ENCODE measurements at regions not wholly inside any gene's neighbourhood (a gene's known extent, or its start where the extent isn't known, plus 50 kb on each side); places are given as distances from the start of the nearest gene placed in this dataset.

DNA sequence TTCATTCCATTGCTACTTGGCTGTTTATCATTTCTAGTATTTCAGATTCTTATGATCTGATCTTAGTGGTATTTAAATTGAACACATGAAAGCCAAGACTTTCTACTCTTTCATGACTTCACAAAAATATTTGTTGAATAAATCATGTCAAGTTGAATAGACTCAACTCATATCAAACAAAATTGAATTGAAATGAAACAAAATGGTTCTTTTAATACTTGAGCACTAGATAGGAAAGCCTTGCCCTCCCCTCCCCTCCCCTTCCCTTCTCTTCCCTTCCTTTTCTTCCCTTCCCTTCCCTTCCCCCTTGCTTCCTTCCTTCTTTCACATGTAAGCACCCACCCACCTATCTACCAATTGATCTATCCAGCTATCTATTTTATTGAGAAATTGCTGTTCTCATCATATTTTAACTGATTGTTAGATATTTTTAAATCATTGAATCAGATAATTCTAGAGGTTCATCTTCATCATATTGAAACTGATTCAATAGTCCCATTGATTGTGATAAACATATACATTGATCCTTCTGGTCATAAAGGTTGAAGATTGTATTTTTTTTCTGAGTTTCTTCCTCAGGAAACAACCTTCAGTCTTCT lies 2015.9 kb downstream of the LRRC4C start:
- Histone ChIP-seq H3K27ac (ENCODE audit: low read length) (no peak overlapping the region), H3K4me1 (ENCODE audit: control insufficient read depth, insufficient read depth, low read length) (no peaks in the 10 kb centered on the region), H3K36me3 (ENCODE audit: control insufficient read depth, insufficient read depth, low read length) (no peaks in the 10 kb centered on the region), H3K9me3 (ENCODE audit: control insufficient read depth, insufficient read depth, low read depth, low read length) (no peaks in the 10 kb centered on the region), H3K27me3 (ENCODE audit: control insufficient read depth, insufficient read depth, low read length) (no peaks in the 10 kb centered on the region), H3K4me3 (ENCODE audit: low read depth in 2 of 2, low read length in 2 of 2) (no peak overlapping the region)
- CTCF ChIA-PET: no interaction called here
- in situ Hi-C loops (cut with HindIII; ENCODE audit: low pct_unique_long_range_greater_than_20kb, low sequenced_read_pairs) (no loop called here), intact Hi-C loops (cut with micrococcal nuclease; ENCODE audit: unreplicated experiment) (no loop called here)
- POLR2A ChIA-PET: no interaction called here
- no peak for DNase-seq (ENCODE audit: low read depth, low spot score)
- no TSS peak for BruUV-seq (replicated peaks)
- TF ChIP-seq POLR2AphosphoS5 (IDR thresholded peaks at IDR 0.05; ENCODE audit: low read depth, low read length): no peak
- no peak for ATAC-seq

DNA sequence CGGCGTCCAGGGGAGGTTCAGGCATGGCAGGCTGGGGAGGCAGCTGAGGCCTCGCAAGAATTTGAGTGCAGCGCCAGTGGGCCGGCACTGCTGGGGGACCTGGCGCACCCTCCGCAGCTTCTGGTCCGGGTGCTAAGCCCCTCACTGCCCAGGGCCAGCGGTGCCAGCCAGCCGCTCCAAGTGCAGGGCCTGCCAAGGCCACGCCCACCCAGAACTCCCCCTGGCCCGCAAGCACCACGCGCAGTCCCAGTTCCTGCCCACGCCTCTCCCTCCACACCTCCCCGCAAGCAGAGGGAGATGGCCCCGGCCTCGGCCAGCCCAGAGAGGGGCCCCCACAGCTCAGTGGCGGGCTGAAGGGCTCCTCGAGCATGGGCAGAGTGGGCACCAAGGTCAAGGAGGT lies 2017.3 kb downstream of the LRRC4C start:
- POLR2A ChIA-PET: no interaction called here
- Histone ChIP-seq H3K36me3 (ENCODE audit: control insufficient read depth, insufficient read depth, low read length) (no peaks in the 10 kb centered on the region), H3K4me1 (ENCODE audit: control insufficient read depth, insufficient read depth, low read length) (no peaks in the 10 kb centered on the region), H3K27me3 (ENCODE audit: control insufficient read depth, insufficient read depth, low read length) (no peaks in the 10 kb centered on the region), H3K4me3 (ENCODE audit: low read depth in 2 of 2, low read length in 2 of 2) (no peak overlapping the region), H3K27ac (ENCODE audit: low read length) (no peak overlapping the region), H3K9me3 (ENCODE audit: control insufficient read depth, insufficient read depth, low read depth, low read length) (no peaks in the 10 kb centered on the region)
- intact Hi-C loops (cut with micrococcal nuclease; ENCODE audit: unreplicated experiment): no loop called here
- in situ Hi-C loops (cut with HindIII; ENCODE audit: low pct_unique_long_range_greater_than_20kb, low sequenced_read_pairs): no loop called here
- no peak for TF ChIP-seq SIN3A (IDR thresholded peaks at IDR 0.05; ENCODE audit: borderline replicate concordance, insufficient read depth, low read depth, low read length)
- TF ChIP-seq, protein P1, sequence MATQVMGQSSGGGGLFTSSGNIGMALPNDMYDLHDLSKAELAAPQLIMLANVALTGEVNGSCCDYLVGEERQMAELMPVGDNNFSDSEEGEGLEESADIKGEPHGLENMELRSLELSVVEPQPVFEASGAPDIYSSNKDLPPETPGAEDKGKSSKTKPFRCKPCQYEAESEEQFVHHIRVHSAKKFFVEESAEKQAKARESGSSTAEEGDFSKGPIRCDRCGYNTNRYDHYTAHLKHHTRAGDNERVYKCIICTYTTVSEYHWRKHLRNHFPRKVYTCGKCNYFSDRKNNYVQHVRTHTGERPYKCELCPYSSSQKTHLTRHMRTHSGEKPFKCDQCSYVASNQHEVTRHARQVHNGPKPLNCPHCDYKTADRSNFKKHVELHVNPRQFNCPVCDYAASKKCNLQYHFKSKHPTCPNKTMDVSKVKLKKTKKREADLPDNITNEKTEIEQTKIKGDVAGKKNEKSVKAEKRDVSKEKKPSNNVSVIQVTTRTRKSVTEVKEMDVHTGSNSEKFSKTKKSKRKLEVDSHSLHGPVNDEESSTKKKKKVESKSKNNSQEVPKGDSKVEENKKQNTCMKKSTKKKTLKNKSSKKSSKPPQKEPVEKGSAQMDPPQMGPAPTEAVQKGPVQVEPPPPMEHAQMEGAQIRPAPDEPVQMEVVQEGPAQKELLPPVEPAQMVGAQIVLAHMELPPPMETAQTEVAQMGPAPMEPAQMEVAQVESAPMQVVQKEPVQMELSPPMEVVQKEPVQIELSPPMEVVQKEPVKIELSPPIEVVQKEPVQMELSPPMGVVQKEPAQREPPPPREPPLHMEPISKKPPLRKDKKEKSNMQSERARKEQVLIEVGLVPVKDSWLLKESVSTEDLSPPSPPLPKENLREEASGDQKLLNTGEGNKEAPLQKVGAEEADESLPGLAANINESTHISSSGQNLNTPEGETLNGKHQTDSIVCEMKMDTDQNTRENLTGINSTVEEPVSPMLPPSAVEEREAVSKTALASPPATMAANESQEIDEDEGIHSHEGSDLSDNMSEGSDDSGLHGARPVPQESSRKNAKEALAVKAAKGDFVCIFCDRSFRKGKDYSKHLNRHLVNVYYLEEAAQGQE (IDR thresholded peaks at IDR 0.05; ENCODE audit: insufficient read depth in 1 of 2, low read depth in 2 of 2, low read length in 1 of 2): no peak
- TF ChIP-seq, protein P2, sequence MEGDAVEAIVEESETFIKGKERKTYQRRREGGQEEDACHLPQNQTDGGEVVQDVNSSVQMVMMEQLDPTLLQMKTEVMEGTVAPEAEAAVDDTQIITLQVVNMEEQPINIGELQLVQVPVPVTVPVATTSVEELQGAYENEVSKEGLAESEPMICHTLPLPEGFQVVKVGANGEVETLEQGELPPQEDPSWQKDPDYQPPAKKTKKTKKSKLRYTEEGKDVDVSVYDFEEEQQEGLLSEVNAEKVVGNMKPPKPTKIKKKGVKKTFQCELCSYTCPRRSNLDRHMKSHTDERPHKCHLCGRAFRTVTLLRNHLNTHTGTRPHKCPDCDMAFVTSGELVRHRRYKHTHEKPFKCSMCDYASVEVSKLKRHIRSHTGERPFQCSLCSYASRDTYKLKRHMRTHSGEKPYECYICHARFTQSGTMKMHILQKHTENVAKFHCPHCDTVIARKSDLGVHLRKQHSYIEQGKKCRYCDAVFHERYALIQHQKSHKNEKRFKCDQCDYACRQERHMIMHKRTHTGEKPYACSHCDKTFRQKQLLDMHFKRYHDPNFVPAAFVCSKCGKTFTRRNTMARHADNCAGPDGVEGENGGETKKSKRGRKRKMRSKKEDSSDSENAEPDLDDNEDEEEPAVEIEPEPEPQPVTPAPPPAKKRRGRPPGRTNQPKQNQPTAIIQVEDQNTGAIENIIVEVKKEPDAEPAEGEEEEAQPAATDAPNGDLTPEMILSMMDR (IDR thresholded peaks at IDR 0.05): no peak
- TF ChIP-seq POLR2AphosphoS5 (IDR thresholded peaks at IDR 0.05; ENCODE audit: low read depth, low read length): no peak
- TF ChIP-seq TCF7L2 (IDR thresholded peaks at IDR 0.05; ENCODE audit: low read depth, low read length): no peak
- ATAC-seq: no peak
- BruUV-seq (replicated peaks): no TSS peak
- no peak for DNase-seq (ENCODE audit: low read depth, low spot score)
- CTCF ChIA-PET: no interaction called here

- intact Hi-C loops (cut with micrococcal nuclease; ENCODE audit: unreplicated experiment): no loop called here
- H3K36me3 ChIP-seq (ENCODE audit: control insufficient read depth, insufficient read depth, low read length): no peaks in the 10 kb centered on the region
- no peaks in the 10 kb centered on the region for H3K4me1 ChIP-seq (ENCODE audit: control insufficient read depth, insufficient read depth, low read length)
- no peaks in the 10 kb centered on the region for H3K9me3 ChIP-seq (ENCODE audit: control insufficient read depth, insufficient read depth, low read depth, low read length)
- no peak overlapping the region for H3K27ac ChIP-seq (ENCODE audit: low read length)
- H3K4me3 ChIP-seq (ENCODE audit: low read depth in 2 of 2, low read length in 2 of 2): no peak overlapping the region
- no peaks in the 10 kb centered on the region for H3K27me3 ChIP-seq (ENCODE audit: control insufficient read depth, insufficient read depth, low read length)
- DNase-seq (ENCODE audit: low read depth, low spot score) (no peak), ATAC-seq (no peak)
- no TSS peak for BruUV-seq (replicated peaks)
- TF ChIP-seq, protein P2 (IDR thresholded peaks at IDR 0.05): no peak
- TF ChIP-seq, protein P1 (IDR thresholded peaks at IDR 0.05; ENCODE audit: insufficient read depth in 1 of 2, low read depth in 2 of 2, low read length in 1 of 2): no peak
- TF ChIP-seq TCF7L2 (IDR thresholded peaks at IDR 0.05; ENCODE audit: low read depth, low read length): no peak
- no peak for TF ChIP-seq SIN3A (IDR thresholded peaks at IDR 0.05; ENCODE audit: borderline replicate concordance, insufficient read depth, low read depth, low read length)
- TF ChIP-seq POLR2AphosphoS5 (IDR thresholded peaks at IDR 0.05; ENCODE audit: low read depth, low read length): no peak
- ChIA-PET POLR2A (no interaction called here), CTCF (no interaction called here)
- in situ Hi-C loops (cut with HindIII; ENCODE audit: low pct_unique_long_range_greater_than_20kb, low sequenced_read_pairs): no loop called here
These were observed 2023.8 kb downstream of the LRRC4C start for GRCh38 chr11:39435641-39436040.

All from Panc1 (cell line).